Kidney epithelial cell (primary cell): ENCODE measurements at regions not wholly inside any gene's neighbourhood (a gene's known extent, or its start where the extent isn't known, plus 50 kb on each side); places are given as distances from the start of the nearest gene placed in this dataset.

Experiments used
- DNase-seq: peaks from one replicate; pipeline ENCODE4 v3.0.0-alpha.2; 2010; ENCODE audit warnings: low read depth
- H3K27me3 ChIP-seq: 2 replicates; pipeline ENCODE4 v1.6.0; 2011; ENCODE audit warnings: low read length; ENCODE audit not compliant: control insufficient read depth, insufficient read depth
- H3K36me3 ChIP-seq: 2 replicates; pipeline ENCODE4 v1.5.1; 2011; ENCODE audit warnings: low read length; ENCODE audit not compliant: control insufficient read depth, insufficient read depth
- H3K4me3 ChIP-seq: 2 replicates; pipeline ENCODE4 v1.5.1; 2011; ENCODE audit warnings: low read depth, mild to moderate bottlenecking, control low read depth, low read length
- TF ChIP-seq, protein P1 (sequence below): IDR thresholded peaks from 2 replicates; pipeline ENCODE4 v1.5.1; 2011; ENCODE audit warnings: mild to moderate bottlenecking, moderate library complexity, low read length, control low read depth, inconsistent platforms; ENCODE audit not compliant: insufficient read depth, poor library complexity, severe bottlenecking

DNA sequence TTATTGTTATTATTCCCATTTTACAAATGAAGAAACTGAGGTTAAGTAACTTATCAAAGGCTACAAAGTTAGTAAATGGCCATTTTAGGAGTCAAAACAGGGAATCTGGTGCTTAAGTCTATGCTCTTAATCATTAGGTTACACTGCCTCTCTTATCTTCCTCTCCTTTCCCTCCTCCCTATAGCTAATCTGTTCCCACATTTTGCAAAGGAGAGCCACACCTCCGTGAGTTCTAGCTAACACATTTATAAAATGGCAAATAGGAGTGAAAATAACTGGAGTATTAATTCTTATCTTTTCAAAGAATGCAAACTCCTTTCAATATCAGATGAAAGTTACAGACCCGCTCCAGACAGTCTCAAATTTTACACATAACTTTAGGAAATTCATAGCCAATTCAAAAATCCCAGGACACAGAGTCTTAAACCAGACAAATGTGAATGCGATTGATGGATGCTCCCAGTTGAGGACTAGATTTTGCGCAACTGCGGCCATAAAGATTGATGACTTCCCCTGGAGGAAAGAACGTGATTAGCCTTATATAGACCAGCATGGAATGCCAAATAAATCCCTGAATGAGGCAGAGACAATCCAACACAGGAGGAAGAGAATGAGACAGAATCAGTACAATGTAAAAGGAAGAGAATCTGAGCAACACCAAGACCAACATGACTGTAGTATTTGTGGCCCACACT lies 225.0 kb upstream of the ARID2 start:
- no peak overlapping the region for H3K4me3 ChIP-seq
- no peaks in the 10 kb centered on the region for H3K36me3 ChIP-seq
- TF ChIP-seq, protein P1, sequence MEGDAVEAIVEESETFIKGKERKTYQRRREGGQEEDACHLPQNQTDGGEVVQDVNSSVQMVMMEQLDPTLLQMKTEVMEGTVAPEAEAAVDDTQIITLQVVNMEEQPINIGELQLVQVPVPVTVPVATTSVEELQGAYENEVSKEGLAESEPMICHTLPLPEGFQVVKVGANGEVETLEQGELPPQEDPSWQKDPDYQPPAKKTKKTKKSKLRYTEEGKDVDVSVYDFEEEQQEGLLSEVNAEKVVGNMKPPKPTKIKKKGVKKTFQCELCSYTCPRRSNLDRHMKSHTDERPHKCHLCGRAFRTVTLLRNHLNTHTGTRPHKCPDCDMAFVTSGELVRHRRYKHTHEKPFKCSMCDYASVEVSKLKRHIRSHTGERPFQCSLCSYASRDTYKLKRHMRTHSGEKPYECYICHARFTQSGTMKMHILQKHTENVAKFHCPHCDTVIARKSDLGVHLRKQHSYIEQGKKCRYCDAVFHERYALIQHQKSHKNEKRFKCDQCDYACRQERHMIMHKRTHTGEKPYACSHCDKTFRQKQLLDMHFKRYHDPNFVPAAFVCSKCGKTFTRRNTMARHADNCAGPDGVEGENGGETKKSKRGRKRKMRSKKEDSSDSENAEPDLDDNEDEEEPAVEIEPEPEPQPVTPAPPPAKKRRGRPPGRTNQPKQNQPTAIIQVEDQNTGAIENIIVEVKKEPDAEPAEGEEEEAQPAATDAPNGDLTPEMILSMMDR = no peak
- no peak for DNase-seq
- no peaks in the 10 kb centered on the region for H3K27me3 ChIP-seq

DNA sequence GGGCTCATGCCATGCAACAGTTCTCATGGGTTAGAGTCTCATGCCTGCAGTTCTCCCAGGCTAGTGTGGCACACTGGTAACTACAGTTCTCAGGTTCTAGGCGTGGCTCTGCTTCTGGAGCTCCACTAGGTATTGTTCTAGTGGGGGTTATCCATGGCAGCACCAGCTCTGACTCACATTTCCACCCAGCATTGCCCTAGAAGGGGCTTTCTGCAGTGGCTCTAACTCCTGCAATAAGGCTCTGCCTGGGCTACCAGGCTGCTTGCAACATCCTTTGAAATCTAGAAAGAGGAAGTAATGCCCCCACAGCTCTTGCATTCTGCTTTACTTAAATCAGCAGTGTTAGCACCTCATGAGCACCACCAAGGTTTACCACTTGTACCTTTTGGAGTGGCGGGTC lies 220.3 kb upstream of the ARID2 start:
- Histone ChIP-seq H3K4me3 (no peak overlapping the region), H3K27me3 (no peaks in the 10 kb centered on the region), H3K36me3 (no peaks in the 10 kb centered on the region)
- TF ChIP-seq, protein P1 = no peak
- no peak for DNase-seq

DNA sequence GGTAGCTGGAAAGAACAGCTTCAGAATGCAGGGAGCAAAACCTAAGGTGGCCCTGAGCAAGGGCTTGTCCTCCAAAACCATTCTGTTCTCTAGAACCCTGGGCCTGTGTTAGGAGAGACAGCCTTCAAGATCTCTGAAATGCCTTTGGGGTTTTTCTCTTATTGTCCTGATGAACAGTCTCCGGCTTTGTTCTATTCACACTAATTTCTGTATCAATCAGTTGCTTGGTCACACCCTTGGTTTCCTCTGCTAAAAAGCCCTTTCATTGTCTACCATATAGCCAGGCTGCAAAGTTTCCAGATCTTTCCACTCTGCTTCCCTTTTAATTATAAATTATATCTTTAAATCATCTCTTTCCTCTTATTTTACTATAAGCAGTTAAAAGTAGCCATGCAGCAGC lies 219.9 kb upstream of the ARID2 start:
- TF ChIP-seq, protein P1 = no peak
- DNase-seq = no peak

DNA sequence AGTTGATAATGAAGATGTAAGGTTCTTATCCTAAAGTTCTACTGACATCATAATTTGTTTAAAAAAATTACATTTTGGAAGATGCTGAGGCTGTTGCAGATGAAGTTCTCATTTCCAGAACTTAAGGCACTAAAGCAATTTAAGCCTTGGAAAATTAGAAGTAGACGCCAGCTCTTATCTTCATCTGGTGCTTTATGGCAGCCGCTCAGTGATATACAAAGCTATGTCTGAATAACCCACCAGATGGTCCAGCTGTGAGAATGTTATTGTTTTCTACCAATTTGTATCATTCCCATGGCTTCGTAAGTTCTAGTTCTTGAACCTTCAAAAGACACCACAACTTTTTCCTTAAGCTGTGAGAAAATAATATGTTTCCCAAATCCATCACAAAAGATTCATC lies 212.1 kb upstream of the ARID2 start:
- Histone ChIP-seq H3K4me3 (no peak overlapping the region), H3K27me3 (no peaks in the 10 kb centered on the region), H3K36me3 (no peaks in the 10 kb centered on the region)
- TF ChIP-seq, protein P1 = no peak
- DNase-seq = no peak

More for the DNA sequence above, 219.9 kb upstream of the ARID2 start:
- H3K4me3 ChIP-seq = no peak overlapping the region
- H3K27me3 ChIP-seq = no peaks in the 10 kb centered on the region
- no peaks in the 10 kb centered on the region for H3K36me3 ChIP-seq

DNA sequence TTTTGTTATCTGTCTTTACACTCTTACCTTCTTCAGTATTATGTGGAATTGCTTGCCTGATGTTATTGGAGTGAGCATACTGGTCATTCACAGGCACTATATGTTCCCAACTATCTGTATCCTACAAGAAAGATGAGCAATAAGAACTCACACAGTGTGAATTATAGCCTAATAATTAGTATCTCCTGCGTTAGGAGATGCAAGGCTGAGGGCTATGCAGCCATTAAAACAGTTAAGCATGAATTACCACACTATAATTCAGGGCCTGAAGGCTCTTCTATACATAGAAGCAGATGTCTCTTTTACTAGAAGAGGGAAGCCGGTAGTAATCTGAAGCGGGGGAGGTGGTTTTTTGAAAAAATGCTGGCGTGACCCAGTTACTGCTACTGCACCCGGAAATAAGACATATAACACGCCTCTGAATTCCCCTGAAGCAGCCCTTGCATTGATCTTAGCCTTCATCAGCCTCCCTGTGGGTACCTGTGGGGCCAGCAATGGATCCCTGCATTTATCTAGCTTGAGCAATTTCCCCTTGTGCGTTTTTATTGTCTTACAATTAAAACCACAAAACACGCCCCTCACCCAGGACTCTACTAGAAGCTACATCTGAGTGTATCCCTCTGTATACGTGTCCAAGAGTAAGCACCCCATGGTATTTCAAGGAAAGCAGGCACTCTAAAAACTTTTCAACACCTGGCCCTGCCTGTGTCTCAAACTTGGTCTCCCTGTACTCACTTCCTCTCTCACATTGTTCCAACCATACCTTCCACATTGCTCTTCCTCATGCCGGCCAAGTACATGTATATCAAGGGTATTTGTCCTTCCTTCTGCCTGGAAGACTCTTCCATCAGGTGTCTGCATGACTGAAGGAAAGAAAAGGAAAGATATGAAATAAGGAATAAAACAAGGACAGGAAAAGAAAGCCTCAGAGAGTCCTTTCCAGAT lies 210.9 kb upstream of the ARID2 start:
- H3K36me3 ChIP-seq = no peaks in the 10 kb centered on the region
- DNase-seq = no peak
- no peaks in the 10 kb centered on the region for H3K27me3 ChIP-seq
- TF ChIP-seq, protein P1 = no peak
- no peak overlapping the region for H3K4me3 ChIP-seq
